Right lobe of liver (tissue), 4 donors: ENCODE measurements at regions not wholly inside any gene's neighbourhood (a gene's known extent, or its start where the extent isn't known, plus 50 kb on each side); places are given as distances from the start of the nearest gene placed in this dataset.

ENCODE experiments used
- CTCF ChIP-seq, 4 donors: fragments of 200-600 bp in 3 of 4; fragments of 450-650 bp in 1 of 4; IDR thresholded peaks; one replicate each; pipeline versions ENCODE4 v1.5.1 to v1.8.0; 2016 to 2022; ENCODE audit warnings: antibody characterized with exemption in 4 of 4, mild to moderate bottlenecking in 2 of 4
- POLR2A ChIP-seq: fragments of 450-650 bp; IDR thresholded peaks from one replicate; pipeline ENCODE4 v1.6.1; 2017; ENCODE audit warnings: antibody characterized with exemption, mild to moderate bottlenecking
- donor health status: DM: no; HTN: no; CAD: no.
- donor health status: DM: no; HTN: no; CAD: no.
- donor health status: DM: no; HTN: yes; CAD: no.

GRCh38 chr2:151153601-151154000 is 108.1 kb downstream of the RBM43 start:
- TF ChIP-seq CTCF (IDR thresholded peaks at IDR 0.05) (no peak), POLR2A (no peak)
